ENCODE measurements at regions not wholly inside any gene's neighbourhood (a gene's known extent, or its start where the extent isn't known, plus 50 kb on each side); places are given as distances from the start of the nearest gene placed in this dataset.

- no peak for TF ChIP-seq CTCF (IDR thresholded peaks at IDR 0.05; ENCODE audit: low read depth, low read length)
- no peak for TF ChIP-seq EZH2phosphoT487 (IDR thresholded peaks at IDR 0.05; ENCODE audit: low read depth)
Observed at GRCh38 chr5:82707741-82708140, 369.5 kb downstream of the TMEM167A start.
